ENCODE measurements at regions not wholly inside any gene's neighbourhood (a gene's known extent, or its start where the extent isn't known, plus 50 kb on each side); places are given as distances from the start of the nearest gene placed in this dataset.

GRCh38 chr13:107223867-107224266, 655.9 kb upstream of the ARGLU1 start:
- no peak for DNase-seq

- no peak for DNase-seq
Observed at GRCh38 chr13:107222597-107222996, 654.7 kb upstream of the ARGLU1 start.

GRCh38 chr13:107220245-107220644, 652.3 kb upstream of the ARGLU1 start:
- no peak for DNase-seq

GRCh38 chr13:107217251-107217650, 649.3 kb upstream of the ARGLU1 start:
- no peak for DNase-seq

GRCh38 chr13:107216046-107216755, 648.3 kb upstream of the ARGLU1 start:
- DNase-seq = no peak

GRCh38 chr13:107211073-107211472, 643.1 kb upstream of the ARGLU1 start:
- DNase-seq = peak in 1 of 2 donors; percentile 11

- DNase-seq = no peak
Observed at GRCh38 chr13:107210723-107211030, 642.7 kb upstream of the ARGLU1 start.

- DNase-seq = no peak
Observed at GRCh38 chr13:107209824-107210722, 642.1 kb upstream of the ARGLU1 start.

GRCh38 chr13:107208889-107209288, 641.0 kb upstream of the ARGLU1 start:
- no peak for DNase-seq

- DNase-seq = peak; percentile 20 to 44
Observed at GRCh38 chr13:107205318-107206104, 637.6 kb upstream of the ARGLU1 start.

- no peak for DNase-seq
Observed at GRCh38 chr13:107203146-107203847, 635.4 kb upstream of the ARGLU1 start.

- no peak for DNase-seq
Observed at GRCh38 chr13:107202371-107203023, 634.6 kb upstream of the ARGLU1 start.

- no peak for DNase-seq
Observed at GRCh38 chr13:107200491-107200890, 632.6 kb upstream of the ARGLU1 start.

- DNase-seq = no peak
Observed at GRCh38 chr13:107192289-107192688, 624.4 kb upstream of the ARGLU1 start.

GRCh38 chr13:107190065-107190464, 622.1 kb upstream of the ARGLU1 start:
- no peak for DNase-seq

GRCh38 chr13:107185889-107186288, 618.0 kb upstream of the ARGLU1 start:
- DNase-seq = no peak

- DNase-seq = no peak
Observed at GRCh38 chr13:107170270-107170931, 602.5 kb upstream of the ARGLU1 start.

- no peak for DNase-seq
Observed at GRCh38 chr13:107157271-107157670, 589.3 kb upstream of the ARGLU1 start.

- no peak for DNase-seq
Observed at GRCh38 chr13:107144432-107144831, 576.5 kb upstream of the ARGLU1 start.

- no peak for DNase-seq
Observed at GRCh38 chr13:107141767-107142166, 573.8 kb upstream of the ARGLU1 start.

GRCh38 chr13:107139006-107139405, 571.1 kb upstream of the ARGLU1 start:
- no peak for DNase-seq

GRCh38 chr13:107138486-107138885, 570.5 kb upstream of the ARGLU1 start:
- DNase-seq = no peak
